GM13977 (cell line): ENCODE measurements at regions not wholly inside any gene's neighbourhood (a gene's known extent, or its start where the extent isn't known, plus 50 kb on each side); places are given as distances from the start of the nearest gene placed in this dataset.
"Not testable (repeated sequence)": the region's sequence is repeated elsewhere in the genome, so short reads cannot be mapped to it uniquely, and the experiment has no call there.

Source experiments
- DNase-seq: peaks from one replicate; pipeline ENCODE4 v3.0.0; 2012; ENCODE audit warnings: low spot score
- CTCF ChIP-seq: IDR thresholded peaks from 2 replicates; pipeline ENCODE4 v1.5.1; 2012; ENCODE audit warnings: mild to moderate bottlenecking, control low read depth; ENCODE audit not compliant: insufficient read depth; ENCODE audit errors: extremely low read depth, missing control alignments
- in situ Hi-C: fragments of 300-500 bp; cut with MboI; formaldehyde crosslinking; loops from one replicate; pipeline ENCODE4 v1.12.0; 2022; ENCODE audit warnings: low sequenced_read_pairs, low pct_unique_long_range_greater_than_20kb, mixed read lengths, inconsistent platforms; ENCODE audit not compliant: unreplicated experiment

DNA sequence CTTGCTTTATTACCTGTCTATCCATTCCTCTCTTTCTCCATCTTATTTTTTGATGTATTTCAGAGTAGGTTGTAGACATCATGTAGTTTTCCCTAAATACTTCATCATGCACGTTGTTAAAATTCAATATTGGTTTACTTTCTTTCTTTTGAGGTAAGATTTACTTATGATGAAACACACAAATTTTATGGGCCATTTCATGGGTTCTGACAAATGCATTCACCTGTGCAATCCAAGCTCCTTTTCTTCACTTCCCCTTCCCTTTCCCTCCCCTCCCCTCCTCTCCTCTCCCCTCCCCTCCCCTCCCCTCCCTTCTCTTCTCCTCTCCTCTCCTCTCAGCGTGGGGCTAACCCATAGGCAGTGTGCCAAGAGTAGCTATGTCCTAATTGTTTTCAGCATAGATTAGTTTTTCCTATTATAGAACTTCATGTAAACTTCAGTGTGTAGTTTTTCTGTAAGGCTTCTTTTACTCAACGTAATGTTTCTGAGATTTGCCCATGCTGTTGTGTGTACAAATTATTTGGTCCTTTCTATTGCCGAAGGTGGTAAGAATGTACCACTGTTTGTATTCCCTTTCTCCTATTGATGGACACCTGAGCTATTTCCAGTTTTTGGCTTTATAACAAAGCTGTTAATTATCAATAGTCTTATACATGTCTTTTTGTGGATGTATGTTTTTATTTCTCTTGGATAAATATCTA lies 92.9 kb upstream of the CLINT1 start:
- in situ Hi-C loops: no loop called here
- no peak for TF ChIP-seq CTCF
- no peak for DNase-seq

- no peak for DNase-seq
- in situ Hi-C loops: loop anchor here (25.0 kb wide), 1 partner anchor 137 kb away; no protein-coding TSS in a partner anchor
- no peak for TF ChIP-seq CTCF
These were observed 90.6 kb upstream of the CLINT1 start for GRCh38 chr5:157949520-157949919.

DNA sequence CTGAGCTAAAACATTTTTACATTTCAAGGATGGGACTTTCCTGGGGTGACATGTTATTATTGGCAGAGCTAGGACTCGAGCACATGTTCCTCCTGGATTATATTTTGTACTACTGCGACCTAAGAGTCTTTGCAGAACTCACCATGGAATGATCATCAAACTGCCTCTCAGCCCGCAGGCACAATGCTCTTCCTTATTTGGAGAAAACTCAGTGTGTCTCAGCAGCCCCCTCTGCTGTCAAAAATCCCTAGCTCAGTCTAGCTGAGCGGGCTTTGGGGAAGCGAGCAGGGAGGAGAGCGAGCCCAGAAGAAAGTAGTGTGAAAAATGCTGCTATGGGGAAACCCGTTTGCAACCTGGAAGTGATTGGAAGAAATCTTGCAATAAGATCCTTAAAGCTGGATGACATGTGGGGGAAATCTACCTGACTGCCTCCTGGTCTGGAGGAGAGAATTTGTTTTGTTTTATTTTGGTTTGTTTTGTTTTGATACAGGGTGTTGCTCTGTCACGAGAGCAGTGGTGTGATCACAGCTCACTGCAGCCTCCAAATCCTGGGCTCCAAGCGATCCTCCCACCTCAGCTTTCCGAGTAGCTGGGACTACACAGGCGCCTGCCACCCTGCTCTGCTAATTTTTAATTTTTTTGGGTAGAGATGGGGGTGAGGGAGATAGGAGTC lies 89.9 kb upstream of the CLINT1 start:
- peak; percentile 83 for TF ChIP-seq CTCF
- in situ Hi-C loops: loop anchor here (25.0 kb wide), 1 partner anchor 137 kb away; no protein-coding TSS in a partner anchor

DNA sequence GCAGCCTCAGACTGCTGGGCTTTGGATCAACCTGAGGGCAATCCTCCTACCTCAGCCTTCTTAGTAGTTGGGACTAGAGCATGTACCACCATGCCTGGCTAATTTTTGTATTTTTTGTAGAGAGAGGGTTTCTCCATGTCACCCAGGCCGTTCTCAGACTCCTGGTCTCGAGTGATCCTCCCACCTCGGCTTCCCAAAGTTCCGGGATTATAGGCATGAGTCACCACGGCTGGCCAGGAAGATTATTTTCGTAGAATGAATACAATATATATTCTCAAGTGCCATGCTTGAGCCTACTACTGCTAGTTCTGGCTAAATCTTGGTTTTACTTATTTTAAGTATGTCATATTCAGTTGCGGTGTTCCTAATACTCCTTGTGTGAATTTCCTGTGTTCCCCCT lies 88.2 kb upstream of the CLINT1 start:
- in situ Hi-C loops: loop anchor here (25.0 kb wide), 1 partner anchor 135 kb away; no protein-coding TSS in a partner anchor
- no peak for DNase-seq
- TF ChIP-seq CTCF: no peak

More for the DNA sequence above, 89.9 kb upstream of the CLINT1 start:
- peak; percentile 73 for DNase-seq

GRCh38 chr5:157945822-157946221 lies 86.9 kb upstream of the CLINT1 start:
- in situ Hi-C loops: loop anchor here (25.0 kb wide), 1 partner anchor 134 kb away; no protein-coding TSS in a partner anchor
- DNase-seq: not testable (repeated sequence)

GRCh38 chr5:157944938-157945337 lies 86.0 kb upstream of the CLINT1 start:
- in situ Hi-C loops: loop anchor here (25.0 kb wide), 1 partner anchor 133 kb away; no protein-coding TSS in a partner anchor

More at GRCh38 chr5:157944938-157945337, 86.0 kb upstream of the CLINT1 start:
- no peak for TF ChIP-seq CTCF
- DNase-seq: no peak
